Testis (tissue), 2 donors: ENCODE measurements at regions not wholly inside any gene's neighbourhood (a gene's known extent, or its start where the extent isn't known, plus 50 kb on each side); places are given as distances from the start of the nearest gene placed in this dataset.

Experiments used
- DNase-seq: peaks from one replicate; pipeline ENCODE4 v3.0.0-alpha.2; 2019
- H3K27ac ChIP-seq, 2 donors: fragments of 200-600 bp; sonication (generic); one replicate each; pipeline ENCODE4 v1.5.1; 2019
- H3K27me3 ChIP-seq: fragments of 200-600 bp; sonication (generic); one replicate; pipeline ENCODE4 v1.5.1; 2019
- H3K36me3 ChIP-seq: fragments of 200-600 bp; sonication (generic); one replicate; pipeline ENCODE4 v1.5.1; 2017; ENCODE audit warnings: low read depth; ENCODE audit errors: missing control alignments
- H3K4me1 ChIP-seq: fragments of 200-600 bp; sonication (generic); one replicate; pipeline ENCODE4 v1.5.1; 2019
- H3K4me3 ChIP-seq, 2 donors: fragments of 200-600 bp; sonication (generic); one replicate each; pipeline ENCODE4 v1.5.1; 2017 to 2019
- H3K9me3 ChIP-seq: fragments of 200-600 bp; sonication (generic); one replicate; pipeline ENCODE4 v1.5.1; 2017
- POLR2A ChIP-seq: fragments of 450-650 bp; IDR thresholded peaks from one replicate; pipeline ENCODE4 v1.6.1; 2017; ENCODE audit warnings: antibody characterized with exemption, mild to moderate bottlenecking, moderate library complexity
- WGBS, 2 donors: methylation state at CpG; one replicate each; pipeline ENCODE4 v1.1.5; 2018; 5-methylcytosine and 5-hydroxymethylcytosine counted together
- intact Hi-C: fragments of 100-400 bp; cut with DNase I; formaldehyde crosslinking; loops from one replicate; pipeline ENCODE4 v1.15.1; 2023; ENCODE audit warnings: low total_unique reads
- TF ChIP-seq, protein P1 (sequence below), 3 experiments: fragments of 450-650 bp in 2 of 3; fragments of 200-600 bp in 1 of 3; sonication (generic) in 1 of 3; IDR thresholded peaks; one replicate each; pipeline ENCODE4 v1.5.1; 2016 to 2019; ENCODE audit warnings: antibody characterized with exemption in 3 of 3, mild to moderate bottlenecking in 2 of 3, moderate library complexity in 1 of 3

DNA sequence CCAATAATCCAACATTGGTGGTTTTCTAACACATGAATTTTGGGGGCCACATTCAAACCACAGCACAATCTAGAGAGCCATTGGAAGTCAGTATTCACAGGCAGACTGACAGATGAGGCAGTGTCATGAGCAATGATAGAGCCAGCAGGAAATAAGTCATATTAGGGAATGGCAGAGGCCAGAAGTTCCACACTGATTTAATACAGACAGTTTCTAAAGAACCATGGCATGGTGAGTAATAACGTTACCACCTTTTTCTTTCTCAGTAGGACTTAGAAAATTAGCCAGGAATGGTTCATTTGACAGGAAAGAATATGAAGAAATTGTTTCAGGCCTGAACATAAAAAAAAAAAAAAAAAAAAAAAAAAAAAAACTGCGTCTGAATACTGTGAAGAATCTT, 210.3 kb downstream of the GPAM start:
- Histone ChIP-seq H3K9me3 (no peaks in the 10 kb centered on the region), H3K4me1 (no peaks in the 10 kb centered on the region), H3K27ac (no peak overlapping the region), H3K36me3 (no peaks in the 10 kb centered on the region), H3K4me3 (no peak overlapping the region), H3K27me3 (no peaks in the 10 kb centered on the region)
- intact Hi-C loops, result no loop called here
- no peak for TF ChIP-seq POLR2A
- TF ChIP-seq, protein P1, sequence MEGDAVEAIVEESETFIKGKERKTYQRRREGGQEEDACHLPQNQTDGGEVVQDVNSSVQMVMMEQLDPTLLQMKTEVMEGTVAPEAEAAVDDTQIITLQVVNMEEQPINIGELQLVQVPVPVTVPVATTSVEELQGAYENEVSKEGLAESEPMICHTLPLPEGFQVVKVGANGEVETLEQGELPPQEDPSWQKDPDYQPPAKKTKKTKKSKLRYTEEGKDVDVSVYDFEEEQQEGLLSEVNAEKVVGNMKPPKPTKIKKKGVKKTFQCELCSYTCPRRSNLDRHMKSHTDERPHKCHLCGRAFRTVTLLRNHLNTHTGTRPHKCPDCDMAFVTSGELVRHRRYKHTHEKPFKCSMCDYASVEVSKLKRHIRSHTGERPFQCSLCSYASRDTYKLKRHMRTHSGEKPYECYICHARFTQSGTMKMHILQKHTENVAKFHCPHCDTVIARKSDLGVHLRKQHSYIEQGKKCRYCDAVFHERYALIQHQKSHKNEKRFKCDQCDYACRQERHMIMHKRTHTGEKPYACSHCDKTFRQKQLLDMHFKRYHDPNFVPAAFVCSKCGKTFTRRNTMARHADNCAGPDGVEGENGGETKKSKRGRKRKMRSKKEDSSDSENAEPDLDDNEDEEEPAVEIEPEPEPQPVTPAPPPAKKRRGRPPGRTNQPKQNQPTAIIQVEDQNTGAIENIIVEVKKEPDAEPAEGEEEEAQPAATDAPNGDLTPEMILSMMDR (IDR thresholded peaks at IDR 0.05), result no peak
- DNase-seq, result no peak
- 75 to 85% methylated on average over 2 of the region's 2 CpGs for WGBS, 2 donors

- WGBS, 2 donors, result 69 to 76% methylated on average over 1 of the region's 1 CpG
- H3K27ac ChIP-seq, result no peak overlapping the region
Observed at GRCh38 chr10:111973826-111974225, 209.7 kb downstream of the GPAM start.

GRCh38 chr10:111974325-111974724, 209.2 kb downstream of the GPAM start:
- Histone ChIP-seq H3K4me3 (no peak overlapping the region), H3K27ac (no peak overlapping the region), H3K4me1 (no peaks in the 10 kb centered on the region), H3K36me3 (no peaks in the 10 kb centered on the region), H3K9me3 (no peaks in the 10 kb centered on the region), H3K27me3 (no peaks in the 10 kb centered on the region)
- intact Hi-C loops, result no loop called here
- WGBS, 2 donors, result 73 to 82% methylated on average over 4 of the region's 4 CpGs
- no peak for DNase-seq
- TF ChIP-seq POLR2A, result no peak
- TF ChIP-seq, protein P1 (IDR thresholded peaks at IDR 0.05), result no peak

More at GRCh38 chr10:111973826-111974225, 209.7 kb downstream of the GPAM start:
- Histone ChIP-seq H3K27me3 (no peaks in the 10 kb centered on the region), H3K4me3 (no peak overlapping the region), H3K36me3 (no peaks in the 10 kb centered on the region), H3K4me1 (no peaks in the 10 kb centered on the region), H3K9me3 (no peaks in the 10 kb centered on the region)
- TF ChIP-seq, protein P1 (IDR thresholded peaks at IDR 0.05), result no peak
- TF ChIP-seq POLR2A, result no peak
- no peak for DNase-seq
- intact Hi-C loops, result no loop called here

DNA sequence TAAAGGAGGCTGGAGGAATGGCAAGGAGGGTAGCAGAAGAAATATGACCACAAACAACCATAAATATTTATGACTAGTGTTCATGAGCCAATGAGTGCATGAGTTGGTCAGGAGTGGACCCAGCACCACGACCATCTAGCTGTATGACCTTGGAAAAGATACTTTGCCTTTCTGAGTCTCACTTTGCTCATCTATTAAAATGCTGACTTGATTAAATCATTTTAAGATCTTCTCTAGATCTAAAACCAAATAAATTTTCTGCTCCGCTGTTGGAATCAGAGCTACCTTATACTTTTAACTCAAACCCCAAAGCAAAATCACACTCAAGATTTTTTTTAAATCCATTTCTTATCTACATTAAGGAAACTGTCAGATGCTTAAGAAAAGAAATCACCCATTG, 207.0 kb downstream of the GPAM start:
- Histone ChIP-seq H3K4me3 (no peak overlapping the region), H3K4me1 (no peaks in the 10 kb centered on the region), H3K36me3 (no peaks in the 10 kb centered on the region), H3K27ac (no peak overlapping the region), H3K27me3 (no peaks in the 10 kb centered on the region), H3K9me3 (no peaks in the 10 kb centered on the region)
- DNase-seq, result no peak
- no peak for TF ChIP-seq POLR2A
- TF ChIP-seq, protein P1 (IDR thresholded peaks at IDR 0.05), result no peak
- WGBS, 2 donors, result 65 to 69% methylated on average over 2 of the region's 2 CpGs
- intact Hi-C loops, result no loop called here

GRCh38 chr10:111984057-111984456, 199.5 kb downstream of the GPAM start:
- Histone ChIP-seq H3K4me1 (no peaks in the 10 kb centered on the region), H3K27ac (no peak overlapping the region), H3K36me3 (no peaks in the 10 kb centered on the region), H3K27me3 (no peaks in the 10 kb centered on the region), H3K9me3 (no peaks in the 10 kb centered on the region), H3K4me3 (no peak overlapping the region)
- TF ChIP-seq, protein P1 (IDR thresholded peaks at IDR 0.05), result no peak
- TF ChIP-seq POLR2A, result no peak
- intact Hi-C loops, result no loop called here
- WGBS, 2 donors, result 91 to 96% methylated on average over 6 of the region's 6 CpGs
- DNase-seq, result no peak
